ENCODE measurements at regions not wholly inside any gene's neighbourhood (a gene's known extent, or its start where the extent isn't known, plus 50 kb on each side); places are given as distances from the start of the nearest gene placed in this dataset.

DNA sequence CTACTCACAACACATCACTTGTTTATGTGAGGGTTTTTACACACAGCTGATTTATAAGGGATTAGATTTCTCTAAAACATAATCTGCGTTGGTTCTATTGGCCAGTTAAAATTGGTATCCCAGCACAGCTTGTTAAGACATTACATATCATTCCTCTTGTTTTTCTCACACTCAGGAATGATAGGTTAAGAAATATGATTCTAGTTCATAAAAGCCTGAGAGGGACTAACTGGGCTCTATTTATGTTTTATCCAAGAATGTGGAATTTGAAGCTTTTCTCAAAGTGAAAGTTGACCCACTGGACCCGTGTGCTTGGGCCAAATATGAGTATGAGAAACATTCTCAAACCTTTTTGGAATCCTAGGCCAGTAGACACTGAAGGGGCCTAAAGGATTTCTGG is 117.3 kb downstream of the TMEM170B start:
- no peak for TF ChIP-seq CTCF (IDR thresholded peaks at IDR 0.05)
- TF ChIP-seq POLR2AphosphoS5 (IDR thresholded peaks at IDR 0.05; ENCODE audit: insufficient read depth in 1 of 2, low read depth in 1 of 2) = no peak
- no peak for TF ChIP-seq POLR2A (IDR thresholded peaks at IDR 0.05)

Data from vagina (tissue), 2 donors.